Heart left ventricle (tissue), 13 donors: ENCODE measurements at regions not wholly inside any gene's neighbourhood (a gene's known extent, or its start where the extent isn't known, plus 50 kb on each side); places are given as distances from the start of the nearest gene placed in this dataset.

Source experiments
- POLR2A ChIP-seq, 2 donors: fragments of 450-650 bp; IDR thresholded peaks; one replicate each; pipeline ENCODE4 v1.6.1; 2017; ENCODE audit warnings: antibody characterized with exemption in 2 of 2, mild to moderate bottlenecking in 2 of 2, moderate library complexity in 2 of 2
- TF ChIP-seq, protein P1 (sequence below), 12 donors: fragments of 200-600 bp; sonication (generic) in 4 of 12; IDR thresholded peaks; one replicate each; pipeline versions ENCODE4 v1.5.0 to v1.8.0; 2018 to 2022; ENCODE audit warnings: antibody characterized with exemption in 12 of 12, mild to moderate bottlenecking in 5 of 12
- donor health status: ischemic (EF 13 %, LVEDD 7.1; RV severe dilation, severe dysfunction).
- donor health status: DM: no; HTN: yes; CAD: no.
- donor health status: DM: no; HTN: no; CAD: no.
- donor health status: ischemic (EF 25% LVEDD 6.9; RV normal size, moderate dysfunction).
- donor health status: ischemic (EF 25% LVEDD 5.7; RV mildly dilated, moderate dysfunction).
- donor health status: ischemic (EF 35%, LVEDD 5.7; RV mildly dilated, moderate dysfunction).
- donor health status: nonischemic (EF 11% LVEDD 7.7; RV severe dilation, severe dysfunction).
- donor health status: DM: yes; HTN: yes; CAD: no.
- donor health status: PGD.
- donor health status: ischemic (EF 29% LVEDD 5.4; RV normal size, mild dysfunction).
- donor health status: nonischemic (EF 23%, LVEDD 6.1; RV moderate dilation, normal function).

- TF ChIP-seq, protein P1, sequence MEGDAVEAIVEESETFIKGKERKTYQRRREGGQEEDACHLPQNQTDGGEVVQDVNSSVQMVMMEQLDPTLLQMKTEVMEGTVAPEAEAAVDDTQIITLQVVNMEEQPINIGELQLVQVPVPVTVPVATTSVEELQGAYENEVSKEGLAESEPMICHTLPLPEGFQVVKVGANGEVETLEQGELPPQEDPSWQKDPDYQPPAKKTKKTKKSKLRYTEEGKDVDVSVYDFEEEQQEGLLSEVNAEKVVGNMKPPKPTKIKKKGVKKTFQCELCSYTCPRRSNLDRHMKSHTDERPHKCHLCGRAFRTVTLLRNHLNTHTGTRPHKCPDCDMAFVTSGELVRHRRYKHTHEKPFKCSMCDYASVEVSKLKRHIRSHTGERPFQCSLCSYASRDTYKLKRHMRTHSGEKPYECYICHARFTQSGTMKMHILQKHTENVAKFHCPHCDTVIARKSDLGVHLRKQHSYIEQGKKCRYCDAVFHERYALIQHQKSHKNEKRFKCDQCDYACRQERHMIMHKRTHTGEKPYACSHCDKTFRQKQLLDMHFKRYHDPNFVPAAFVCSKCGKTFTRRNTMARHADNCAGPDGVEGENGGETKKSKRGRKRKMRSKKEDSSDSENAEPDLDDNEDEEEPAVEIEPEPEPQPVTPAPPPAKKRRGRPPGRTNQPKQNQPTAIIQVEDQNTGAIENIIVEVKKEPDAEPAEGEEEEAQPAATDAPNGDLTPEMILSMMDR (IDR thresholded peaks at IDR 0.05): no peak
- no peak for TF ChIP-seq POLR2A (IDR thresholded peaks at IDR 0.05)
These were observed 366.7 kb downstream of the BUD13 start for GRCh38 chr11:116406042-116406441.
